ENCODE measurements at regions not wholly inside any gene's neighbourhood (a gene's known extent, or its start where the extent isn't known, plus 50 kb on each side); places are given as distances from the start of the nearest gene placed in this dataset.

GRCh38 chr13:40362502-40362901, 303.9 kb downstream of the FOXO1 start:
- TF ChIP-seq POLR2A (IDR thresholded peaks at IDR 0.05), result no peak
- TF ChIP-seq, protein P1, sequence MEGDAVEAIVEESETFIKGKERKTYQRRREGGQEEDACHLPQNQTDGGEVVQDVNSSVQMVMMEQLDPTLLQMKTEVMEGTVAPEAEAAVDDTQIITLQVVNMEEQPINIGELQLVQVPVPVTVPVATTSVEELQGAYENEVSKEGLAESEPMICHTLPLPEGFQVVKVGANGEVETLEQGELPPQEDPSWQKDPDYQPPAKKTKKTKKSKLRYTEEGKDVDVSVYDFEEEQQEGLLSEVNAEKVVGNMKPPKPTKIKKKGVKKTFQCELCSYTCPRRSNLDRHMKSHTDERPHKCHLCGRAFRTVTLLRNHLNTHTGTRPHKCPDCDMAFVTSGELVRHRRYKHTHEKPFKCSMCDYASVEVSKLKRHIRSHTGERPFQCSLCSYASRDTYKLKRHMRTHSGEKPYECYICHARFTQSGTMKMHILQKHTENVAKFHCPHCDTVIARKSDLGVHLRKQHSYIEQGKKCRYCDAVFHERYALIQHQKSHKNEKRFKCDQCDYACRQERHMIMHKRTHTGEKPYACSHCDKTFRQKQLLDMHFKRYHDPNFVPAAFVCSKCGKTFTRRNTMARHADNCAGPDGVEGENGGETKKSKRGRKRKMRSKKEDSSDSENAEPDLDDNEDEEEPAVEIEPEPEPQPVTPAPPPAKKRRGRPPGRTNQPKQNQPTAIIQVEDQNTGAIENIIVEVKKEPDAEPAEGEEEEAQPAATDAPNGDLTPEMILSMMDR (IDR thresholded peaks at IDR 0.05 in 8 of 11, conservative IDR thresholded peaks at IDR 0.05 in 3 of 11), result no peak
- no peak for TF ChIP-seq POLR2AphosphoS5 (IDR thresholded peaks at IDR 0.05)
